CD4-positive, CD25-positive, alpha-beta regulatory T cell (primary cell): ENCODE measurements at regions not wholly inside any gene's neighbourhood (a gene's known extent, or its start where the extent isn't known, plus 50 kb on each side); places are given as distances from the start of the nearest gene placed in this dataset.

Experiments used
- ATAC-seq, 2 donors: fragments of 150-1000 bp; cut with Tn5 transposase; one replicate each; pipeline ENCODE4 v1.10.0; 2021; ENCODE audit warnings: low read depth in 2 of 2, moderate number of reproducible peaks in 2 of 2, moderate library complexity in 1 of 2
- DNase-seq, 3 donors: peaks; one replicate each; pipeline versions ENCODE4 v3.0.0 to v3.0.0-alpha.2; 2012 to 2022; ENCODE audit warnings: mixed read lengths in 1 of 3
- H3K27ac ChIP-seq: one replicate; pipeline ENCODE4 v1.7.0; 2013; ENCODE audit warnings: mild to moderate bottlenecking, low read length; ENCODE audit not compliant: insufficient read depth, poor library complexity, severe bottlenecking
- H3K27me3 ChIP-seq: one replicate; pipeline ENCODE4 v1.7.0; 2013; ENCODE audit warnings: low read length; ENCODE audit not compliant: control insufficient read depth, insufficient read depth
- H3K36me3 ChIP-seq: one replicate; pipeline ENCODE4 v1.7.0; 2013; ENCODE audit warnings: mild to moderate bottlenecking, low read length, moderate library complexity; ENCODE audit not compliant: control insufficient read depth, insufficient read depth
- H3K4me1 ChIP-seq: 2 replicates; pipeline ENCODE4 v1.7.0; 2013; ENCODE audit warnings: mild to moderate bottlenecking, low read length; ENCODE audit not compliant: insufficient read depth, control insufficient read depth, poor library complexity, severe bottlenecking
- H3K4me3 ChIP-seq: one replicate; pipeline ENCODE4 v1.7.0; 2013; ENCODE audit warnings: low read depth, mild to moderate bottlenecking, low read length, moderate library complexity
- H3K9me3 ChIP-seq, 2 experiments: 1 replicate in 1 of 2; 2 replicates in 1 of 2; pipeline ENCODE4 v1.7.0; 2013; ENCODE audit warnings: low read length in 2 of 2, mild to moderate bottlenecking in 1 of 2, moderate library complexity in 1 of 2; ENCODE audit not compliant: control insufficient read depth in 2 of 2
- H3K27ac Mint-ChIP-seq, 3 donors: one replicate each; pipeline ENCODE4 v1.8.0; 2020 to 2022; ENCODE audit warnings: mild to moderate bottlenecking in 3 of 3, mixed read lengths in 3 of 3, moderate library complexity in 2 of 3
- H3K27me3 Mint-ChIP-seq: one replicate; pipeline ENCODE4 v1.8.0; 2022; ENCODE audit warnings: mild to moderate bottlenecking, mixed read lengths
- H3K36me3 Mint-ChIP-seq: one replicate; pipeline ENCODE4 v1.8.0; 2020; ENCODE audit warnings: mixed read lengths
- H3K4me1 Mint-ChIP-seq, 4 donors: one replicate each; pipeline ENCODE4 v1.8.0; 2020 to 2022; ENCODE audit warnings: mixed read lengths in 4 of 4, mild to moderate bottlenecking in 1 of 4
- H3K4me3 Mint-ChIP-seq, 4 donors: one replicate each; pipeline ENCODE4 v1.8.0; 2020 to 2022; ENCODE audit warnings: mild to moderate bottlenecking in 4 of 4, mixed read lengths in 4 of 4, moderate library complexity in 3 of 4
- H3K9me3 Mint-ChIP-seq, 7 donors: one replicate each; pipeline ENCODE4 v1.8.0; 2020 to 2022; ENCODE audit warnings: mixed read lengths in 7 of 7, mild to moderate bottlenecking in 3 of 7, moderate library complexity in 2 of 7

DNA sequence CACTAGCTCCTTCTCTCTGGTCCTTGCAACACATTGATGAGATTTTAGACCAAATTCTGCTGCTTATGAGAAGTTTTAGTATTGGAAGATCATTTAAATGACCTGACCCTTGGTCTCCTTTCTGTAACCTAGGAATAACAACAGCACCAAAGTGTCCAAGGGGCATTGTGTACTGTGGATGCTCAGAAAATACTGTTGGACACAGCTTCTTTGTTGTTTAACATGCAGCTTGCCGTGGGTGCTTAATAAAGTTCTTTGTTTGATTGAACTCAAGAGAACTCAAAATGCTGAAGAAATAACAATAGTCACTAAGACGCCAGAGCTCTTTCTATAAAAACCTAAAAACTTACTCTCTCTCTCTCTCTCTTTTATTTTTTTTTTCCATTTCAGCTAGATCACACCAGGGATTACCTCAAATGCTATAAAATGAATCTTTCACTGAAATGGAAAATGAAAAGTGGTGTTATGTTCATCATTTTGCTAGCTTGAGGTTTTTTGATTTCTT, 548.9 kb upstream of the CDH8 start:
- ATAC-seq (no peak), DNase-seq (no peak)
- H3K4me3 ChIP-seq, result no peak overlapping the region
- H3K4me3 Mint-ChIP-seq, result no peak overlapping the region
- H3K27ac ChIP-seq, result no peak overlapping the region
- H3K27ac Mint-ChIP-seq, result no peak overlapping the region
- H3K9me3 Mint-ChIP-seq, result peaks cover 2 to 37% (median 10%) of the 10 kb centered on the region in 7 donors
- no peaks in the 10 kb centered on the region for H3K27me3 ChIP-seq
- no peaks in the 10 kb centered on the region for H3K4me1 Mint-ChIP-seq
- no peaks in the 10 kb centered on the region for H3K36me3 Mint-ChIP-seq
- no peaks in the 10 kb centered on the region for H3K27me3 Mint-ChIP-seq
- H3K36me3 ChIP-seq, result no peaks in the 10 kb centered on the region
- no peaks in the 10 kb centered on the region for H3K4me1 ChIP-seq
- H3K9me3 ChIP-seq, result peaks cover 0 to 10% of the 10 kb centered on the region in 2 experiments

DNA sequence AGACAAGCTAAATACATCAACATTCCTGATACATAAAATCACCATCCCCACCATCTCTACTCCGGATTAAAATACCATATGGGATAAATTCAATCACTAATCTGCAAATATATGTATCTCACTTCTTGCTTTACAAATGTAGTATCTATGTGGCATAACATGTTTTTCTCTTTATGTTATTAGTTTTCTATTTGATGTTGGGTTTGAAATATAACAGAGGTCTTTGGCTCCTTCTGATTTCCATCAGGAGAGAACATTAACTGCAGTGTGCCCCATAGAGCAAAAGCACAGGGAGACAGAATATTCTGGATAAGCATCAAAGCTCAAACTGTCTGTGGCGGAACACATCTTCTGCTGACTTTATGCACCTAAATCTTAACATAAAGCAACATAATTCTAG, 547.2 kb upstream of the CDH8 start:
- no peaks in the 10 kb centered on the region for H3K36me3 ChIP-seq
- H3K9me3 ChIP-seq, result peaks cover 4 to 10% of the 10 kb centered on the region in 2 experiments
- no peaks in the 10 kb centered on the region for H3K27me3 ChIP-seq
- Mint-ChIP-seq H3K27me3 (no peaks in the 10 kb centered on the region), H3K4me1 (no peaks in the 10 kb centered on the region), H3K27ac (no peak overlapping the region), H3K4me3 (no peak overlapping the region), H3K36me3 (no peaks in the 10 kb centered on the region), H3K9me3 (peaks cover 3 to 40% (median 12%) of the 10 kb centered on the region in 7 donors)
- no peak for ATAC-seq
- H3K4me3 ChIP-seq, result no peak overlapping the region
- no peaks in the 10 kb centered on the region for H3K4me1 ChIP-seq
- DNase-seq, result no peak
- no peak overlapping the region for H3K27ac ChIP-seq

- no peaks in the 10 kb centered on the region for H3K27me3 ChIP-seq
- H3K9me3 Mint-ChIP-seq, result peaks cover 0 to 24% (median 16%) of the 10 kb centered on the region in 7 donors
- DNase-seq (no peak), ATAC-seq (no peak)
- no peak overlapping the region for H3K4me3 ChIP-seq
- no peaks in the 10 kb centered on the region for H3K27me3 Mint-ChIP-seq
- no peaks in the 10 kb centered on the region for H3K4me1 ChIP-seq
- H3K9me3 ChIP-seq, result peaks cover 10 to 37% of the 10 kb centered on the region in 2 experiments
- H3K27ac Mint-ChIP-seq, result no peak overlapping the region
- H3K36me3 Mint-ChIP-seq, result no peaks in the 10 kb centered on the region
- no peaks in the 10 kb centered on the region for H3K36me3 ChIP-seq
- no peak overlapping the region for H3K4me3 Mint-ChIP-seq
- no peaks in the 10 kb centered on the region for H3K4me1 Mint-ChIP-seq
- H3K27ac ChIP-seq, result no peak overlapping the region
Measured at GRCh38 chr16:62573466-62573865, 537.2 kb upstream of the CDH8 start.

DNA sequence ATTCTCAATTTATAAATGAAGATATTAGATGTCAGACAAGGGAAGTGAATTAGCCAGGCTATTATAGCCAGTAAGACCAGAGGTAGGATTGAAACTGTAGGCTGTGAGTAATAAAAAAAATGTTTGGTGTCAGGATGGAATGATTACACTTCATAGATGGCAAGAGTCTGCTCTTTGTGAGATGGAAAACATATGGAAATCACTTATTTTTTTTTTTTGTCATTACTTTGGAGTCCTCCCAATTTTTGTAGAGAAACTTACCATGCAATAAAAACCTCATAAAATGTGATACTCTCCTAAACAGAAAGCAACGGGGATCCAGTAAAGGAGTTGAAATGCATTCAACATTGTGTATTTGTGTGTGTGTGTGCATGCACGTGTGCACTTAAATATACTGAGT, 532.7 kb upstream of the CDH8 start:
- ATAC-seq, result no peak

GRCh38 chr16:62565706-62566105, 529.5 kb upstream of the CDH8 start:
- Mint-ChIP-seq H3K27me3 (no peaks in the 10 kb centered on the region), H3K9me3 (peaks cover 3 to 34% (median 10%) of the 10 kb centered on the region in 7 donors), H3K36me3 (no peaks in the 10 kb centered on the region), H3K4me1 (no peaks in the 10 kb centered on the region), H3K27ac (no peak overlapping the region), H3K4me3 (no peak overlapping the region)
- DNase-seq (no peak), ATAC-seq (no peak)
- H3K27me3 ChIP-seq, result no peaks in the 10 kb centered on the region
- H3K4me1 ChIP-seq, result no peaks in the 10 kb centered on the region
- H3K36me3 ChIP-seq, result no peaks in the 10 kb centered on the region
- H3K4me3 ChIP-seq, result no peak overlapping the region
- no peak overlapping the region for H3K27ac ChIP-seq
- H3K9me3 ChIP-seq, result peaks cover 5 to 8% of the 10 kb centered on the region in 2 experiments

More for the DNA sequence above, 532.7 kb upstream of the CDH8 start:
- H3K9me3 ChIP-seq, result peaks cover 5 to 19% of the 10 kb centered on the region in 2 experiments
- peaks cover 0 to 15% (median 10%) of the 10 kb centered on the region in 7 donors for H3K9me3 Mint-ChIP-seq
- no peak overlapping the region for H3K4me3 Mint-ChIP-seq
- no peaks in the 10 kb centered on the region for H3K27me3 Mint-ChIP-seq
- no peak overlapping the region for H3K4me3 ChIP-seq
- H3K27ac ChIP-seq, result no peak overlapping the region
- H3K4me1 ChIP-seq, result no peaks in the 10 kb centered on the region
- no peak overlapping the region for H3K27ac Mint-ChIP-seq
- no peak for DNase-seq
- no peaks in the 10 kb centered on the region for H3K4me1 Mint-ChIP-seq
- no peaks in the 10 kb centered on the region for H3K27me3 ChIP-seq
- no peaks in the 10 kb centered on the region for H3K36me3 Mint-ChIP-seq
- no peaks in the 10 kb centered on the region for H3K36me3 ChIP-seq

- H3K4me3 Mint-ChIP-seq, result no peak overlapping the region
- H3K9me3 Mint-ChIP-seq, result peaks cover 3 to 37% (median 8%) of the 10 kb centered on the region in 7 donors
- no peak overlapping the region for H3K27ac Mint-ChIP-seq
- ATAC-seq, result no peak
- DNase-seq, result no peak
- peaks cover 0 to 8% of the 10 kb centered on the region in 2 experiments for H3K9me3 ChIP-seq
- H3K4me3 ChIP-seq, result no peak overlapping the region
- no peaks in the 10 kb centered on the region for H3K36me3 ChIP-seq
- no peaks in the 10 kb centered on the region for H3K27me3 ChIP-seq
- H3K4me1 ChIP-seq, result no peaks in the 10 kb centered on the region
- H3K27ac ChIP-seq, result no peak overlapping the region
- H3K27me3 Mint-ChIP-seq, result no peaks in the 10 kb centered on the region
- no peaks in the 10 kb centered on the region for H3K4me1 Mint-ChIP-seq
- no peaks in the 10 kb centered on the region for H3K36me3 Mint-ChIP-seq
Measured at GRCh38 chr16:62564291-62564690, 528.1 kb upstream of the CDH8 start.

- no peaks in the 10 kb centered on the region for H3K4me1 ChIP-seq
- H3K27ac ChIP-seq, result no peak overlapping the region
- H3K36me3 Mint-ChIP-seq, result no peaks in the 10 kb centered on the region
- no peaks in the 10 kb centered on the region for H3K27me3 ChIP-seq
- no peaks in the 10 kb centered on the region for H3K4me1 Mint-ChIP-seq
- H3K36me3 ChIP-seq, result no peaks in the 10 kb centered on the region
- ATAC-seq (no peak), DNase-seq (no peak)
- H3K4me3 Mint-ChIP-seq, result no peak overlapping the region
- no peak overlapping the region for H3K27ac Mint-ChIP-seq
- peaks cover 1 to 41% (median 8%) of the 10 kb centered on the region in 7 donors for H3K9me3 Mint-ChIP-seq
- H3K27me3 Mint-ChIP-seq, result no peaks in the 10 kb centered on the region
- peaks cover 6 to 17% of the 10 kb centered on the region in 2 experiments for H3K9me3 ChIP-seq
- no peak overlapping the region for H3K4me3 ChIP-seq
Measured at GRCh38 chr16:62562121-62562520, 525.9 kb upstream of the CDH8 start.

DNA sequence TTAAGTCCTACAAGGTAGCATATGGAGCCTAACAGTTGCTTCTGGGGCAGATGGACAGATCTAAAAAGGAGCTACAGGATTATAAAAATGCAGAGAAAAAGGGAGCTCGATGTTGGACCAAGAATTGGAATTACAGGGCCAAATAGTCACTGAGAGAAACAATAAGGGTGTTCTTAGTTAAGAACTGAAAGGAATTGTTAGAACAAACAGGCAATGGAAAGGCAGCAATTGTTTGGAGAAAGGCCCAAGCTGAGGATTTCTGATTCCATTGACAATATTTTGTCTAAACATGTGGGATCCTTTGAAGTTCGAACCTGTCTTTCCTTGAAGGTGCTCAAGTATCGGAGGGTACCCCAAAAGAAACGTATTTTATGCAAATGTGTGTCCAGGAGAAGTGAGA, 513.6 kb upstream of the CDH8 start:
- no peaks in the 10 kb centered on the region for H3K4me1 ChIP-seq
- ATAC-seq, result no peak

More for the DNA sequence above, 513.6 kb upstream of the CDH8 start:
- Mint-ChIP-seq H3K36me3 (no peaks in the 10 kb centered on the region), H3K4me1 (no peaks in the 10 kb centered on the region), H3K27ac (no peak overlapping the region), H3K9me3 (peaks cover 0 to 26% (median 10%) of the 10 kb centered on the region in 7 donors), H3K4me3 (no peak overlapping the region), H3K27me3 (no peaks in the 10 kb centered on the region)
- Histone ChIP-seq H3K9me3 (peaks cover 6 to 13% of the 10 kb centered on the region in 2 experiments), H3K27ac (no peak overlapping the region), H3K36me3 (no peaks in the 10 kb centered on the region), H3K4me3 (no peak overlapping the region), H3K27me3 (no peaks in the 10 kb centered on the region)
- DNase-seq, result no peak
